GM19025 (cell line): ENCODE measurements at regions not wholly inside any gene's neighbourhood (a gene's known extent, or its start where the extent isn't known, plus 50 kb on each side); places are given as distances from the start of the nearest gene placed in this dataset.

Experiments
- ATAC-seq: cut with Tn5 transposase; IDR thresholded peaks from one replicate; pipeline ENCODE4 v1.9.1; 2021; ENCODE audit warnings: mild to moderate bottlenecking, low read depth, moderate library complexity; ENCODE audit not compliant: unreplicated experiment

- ATAC-seq: no peak
Observed at GRCh38 chr6:88558981-88559380, 392.8 kb upstream of the CNR1 start.

GRCh38 chr6:88556663-88557062, 390.5 kb upstream of the CNR1 start:
- ATAC-seq: no peak

- ATAC-seq: no peak
Observed at GRCh38 chr6:88548891-88549505, 382.9 kb upstream of the CNR1 start.

GRCh38 chr6:88547768-88548167, 381.6 kb upstream of the CNR1 start:
- ATAC-seq: no peak

GRCh38 chr6:88545991-88546390, 379.8 kb upstream of the CNR1 start:
- ATAC-seq: no peak

DNA sequence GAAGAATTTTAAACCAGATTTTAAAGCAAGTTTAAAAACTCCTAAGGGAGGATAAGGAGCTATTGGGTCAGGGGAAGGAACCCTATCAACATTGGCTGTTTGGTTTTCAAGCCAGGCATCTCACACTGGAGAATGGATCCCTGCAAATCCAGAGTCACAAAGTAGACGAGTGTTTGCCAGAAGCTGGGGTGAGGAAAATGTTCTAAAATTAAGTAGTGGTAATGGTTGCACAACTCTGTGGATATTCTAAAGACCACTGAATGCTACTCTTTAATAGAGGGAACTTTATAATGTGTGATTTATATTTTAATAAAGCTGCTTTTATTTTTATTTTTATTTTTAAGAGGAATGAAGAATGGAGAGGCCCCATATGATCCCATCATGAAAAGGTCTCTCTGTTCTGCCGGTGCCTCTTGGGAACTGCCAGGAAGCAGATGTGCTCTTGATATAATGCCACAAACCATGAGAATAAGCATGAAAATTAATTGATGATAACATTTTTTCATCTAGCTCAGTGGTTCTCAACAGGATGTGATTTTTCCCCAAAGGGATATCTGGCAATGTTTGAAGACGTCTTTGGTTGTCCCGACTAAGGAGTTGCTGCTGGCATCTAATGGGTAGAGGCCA, 379.0 kb upstream of the CNR1 start:
- ATAC-seq: no peak

GRCh38 chr6:88539295-88539764, 373.2 kb upstream of the CNR1 start:
- ATAC-seq: no peak

DNA sequence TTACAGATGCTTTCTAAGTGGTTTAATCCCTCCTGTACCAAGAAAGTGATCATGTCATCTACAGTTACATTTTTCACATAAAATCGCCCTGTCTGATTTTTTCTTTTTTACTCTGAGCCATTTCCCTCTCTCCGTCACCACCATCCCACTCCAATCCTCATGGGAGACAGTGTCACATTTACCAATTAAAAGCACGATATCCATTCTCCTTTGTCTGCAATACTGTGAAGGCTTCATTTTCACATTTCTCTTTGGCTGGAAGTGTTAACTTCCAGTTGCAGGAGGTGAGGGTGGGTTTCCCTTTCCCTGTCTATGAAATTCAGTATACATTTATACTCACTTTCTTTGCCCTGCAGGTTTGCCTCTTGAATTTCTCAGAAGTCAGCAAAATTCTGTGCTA, 372.7 kb upstream of the CNR1 start:
- ATAC-seq: no peak

DNA sequence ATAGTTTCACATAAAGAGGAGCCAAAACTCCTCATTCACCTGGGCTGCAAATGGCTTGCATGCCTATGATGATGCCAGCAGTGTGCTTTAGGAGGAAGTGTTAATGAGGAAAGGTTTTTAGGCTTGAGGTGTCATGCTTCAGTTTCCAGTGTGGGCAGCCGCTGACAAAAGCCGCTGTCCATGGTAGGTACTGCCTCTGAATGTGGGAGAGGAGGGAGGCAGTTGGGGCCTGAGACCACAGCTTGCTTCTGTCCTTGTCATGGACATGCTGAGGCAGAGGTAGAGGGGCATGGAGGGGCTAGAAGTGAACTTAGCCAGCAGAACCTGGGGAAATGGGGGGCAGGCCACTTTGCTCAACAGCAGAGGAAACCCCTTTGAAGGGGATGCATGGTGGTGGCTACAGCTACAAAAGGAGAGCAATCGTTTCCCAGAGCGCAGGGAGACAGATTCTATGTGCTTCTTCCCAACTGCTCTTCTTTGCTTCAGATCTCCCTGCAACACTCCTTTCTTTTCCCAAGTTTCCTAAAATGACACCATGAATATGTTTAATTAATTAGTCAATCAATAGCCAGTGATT, 372.1 kb upstream of the CNR1 start:
- ATAC-seq: no peak

- ATAC-seq: no peak
Observed at GRCh38 chr6:88536071-88536625, 370.0 kb upstream of the CNR1 start.

DNA sequence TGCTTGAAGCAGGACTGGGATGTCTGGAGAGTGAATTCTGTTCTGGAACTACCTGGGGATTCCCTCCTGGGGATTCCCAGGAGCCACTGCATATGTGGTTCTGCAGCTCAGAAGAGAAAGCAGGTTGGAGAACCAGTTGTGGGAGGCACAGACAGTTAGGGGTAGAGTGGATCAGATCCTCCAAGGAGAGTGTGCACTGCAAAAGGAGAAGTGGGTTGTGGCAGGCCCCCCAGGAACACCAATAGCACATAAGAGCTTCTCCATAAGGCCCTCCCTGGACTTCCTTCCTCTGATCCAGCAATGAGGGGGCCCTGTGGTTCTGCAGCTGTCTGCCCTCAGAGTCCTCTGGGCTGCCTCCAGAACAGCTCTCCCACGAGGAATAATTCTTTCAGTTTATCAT, 369.2 kb upstream of the CNR1 start:
- ATAC-seq: no peak

GRCh38 chr6:88532241-88532860, 366.2 kb upstream of the CNR1 start:
- no peak for ATAC-seq

- ATAC-seq: no peak
Observed at GRCh38 chr6:88529726-88530125, 363.6 kb upstream of the CNR1 start.

GRCh38 chr6:88520445-88520844, 354.3 kb upstream of the CNR1 start:
- no peak for ATAC-seq

DNA sequence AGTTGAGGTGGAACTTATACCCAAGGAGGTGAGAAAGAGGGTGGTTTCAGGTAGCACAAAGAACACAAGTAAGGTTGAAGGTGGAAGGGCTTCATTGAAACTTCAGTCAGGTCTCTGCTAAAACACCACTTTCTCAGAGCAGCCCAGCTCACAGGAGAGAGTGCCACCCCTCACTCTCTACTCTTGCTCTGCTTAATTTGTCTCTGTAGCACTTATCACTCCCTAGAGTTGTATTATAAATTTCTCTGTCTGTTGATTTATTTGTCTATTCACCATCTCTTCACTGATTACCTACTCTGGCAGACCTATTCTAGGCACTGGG, 353.8 kb upstream of the CNR1 start:
- ATAC-seq: no peak

- ATAC-seq: no peak
Observed at GRCh38 chr6:88519301-88520016, 353.3 kb upstream of the CNR1 start.

GRCh38 chr6:88517737-88518136, 351.6 kb upstream of the CNR1 start:
- no peak for ATAC-seq

DNA sequence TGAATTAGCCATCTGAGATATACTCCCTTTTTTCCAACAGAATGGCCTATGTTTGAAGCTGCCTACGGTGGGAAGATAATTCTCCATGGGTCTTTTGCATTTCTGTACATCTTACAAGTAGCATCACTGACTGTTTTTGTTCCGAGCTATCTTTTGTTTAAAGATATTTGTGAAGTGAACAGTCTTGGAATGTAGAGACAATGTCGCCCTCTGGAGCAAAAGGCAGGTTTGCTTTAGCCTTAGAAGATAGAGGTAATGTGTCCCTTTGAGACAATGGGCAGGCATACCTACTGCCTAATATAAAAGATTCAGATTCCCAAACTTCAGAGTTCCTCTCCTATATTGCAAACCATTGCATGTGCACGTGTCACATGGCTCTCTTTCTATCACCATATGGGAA, 347.8 kb upstream of the CNR1 start:
- no peak for ATAC-seq

- ATAC-seq: no peak
Observed at GRCh38 chr6:88513471-88513870, 347.3 kb upstream of the CNR1 start.

GRCh38 chr6:88512951-88513350, 346.8 kb upstream of the CNR1 start:
- ATAC-seq: no peak

DNA sequence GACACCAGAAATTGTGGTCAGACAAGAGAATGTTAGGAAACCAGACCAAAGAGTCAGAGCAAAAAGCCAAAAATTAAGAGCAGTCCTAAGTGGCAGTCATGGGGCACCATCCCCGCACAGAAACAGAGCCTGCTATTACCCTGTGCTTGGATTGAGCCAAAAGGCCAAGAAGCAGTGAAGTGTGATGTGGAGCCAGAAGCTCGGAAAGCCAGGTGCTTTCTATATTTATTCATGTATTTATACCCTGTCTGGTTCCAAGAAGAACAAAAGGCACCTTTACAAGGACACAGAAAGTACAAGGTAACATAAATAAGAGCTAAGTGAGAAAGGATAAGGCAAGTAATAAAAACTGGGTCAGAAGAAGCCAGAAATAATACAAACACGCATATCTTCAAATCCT, 336.2 kb upstream of the CNR1 start:
- no peak for ATAC-seq
